ENCODE measurements at regions not wholly inside any gene's neighbourhood (a gene's known extent, or its start where the extent isn't known, plus 50 kb on each side); places are given as distances from the start of the nearest gene placed in this dataset.

- TF ChIP-seq POLR2A (IDR thresholded peaks at IDR 0.05): no peak
- TF ChIP-seq CTCF (IDR thresholded peaks at IDR 0.05): no peak
These were observed 263.4 kb downstream of the AUH start for GRCh38 chr9:91098203-91098850.
